HG03025 (cell line): ENCODE measurements at regions not wholly inside any gene's neighbourhood (a gene's known extent, or its start where the extent isn't known, plus 50 kb on each side); places are given as distances from the start of the nearest gene placed in this dataset.
"Not testable (repeated sequence)": the region's sequence is repeated elsewhere in the genome, so short reads cannot be mapped to it uniquely, and the experiment has no call there.

Source experiments
- ATAC-seq: cut with Tn5 transposase; IDR thresholded peaks from one replicate; pipeline ENCODE4 v1.9.1; 2021; ENCODE audit warnings: mild to moderate bottlenecking, moderate library complexity; ENCODE audit not compliant: unreplicated experiment, low FRiP score

DNA sequence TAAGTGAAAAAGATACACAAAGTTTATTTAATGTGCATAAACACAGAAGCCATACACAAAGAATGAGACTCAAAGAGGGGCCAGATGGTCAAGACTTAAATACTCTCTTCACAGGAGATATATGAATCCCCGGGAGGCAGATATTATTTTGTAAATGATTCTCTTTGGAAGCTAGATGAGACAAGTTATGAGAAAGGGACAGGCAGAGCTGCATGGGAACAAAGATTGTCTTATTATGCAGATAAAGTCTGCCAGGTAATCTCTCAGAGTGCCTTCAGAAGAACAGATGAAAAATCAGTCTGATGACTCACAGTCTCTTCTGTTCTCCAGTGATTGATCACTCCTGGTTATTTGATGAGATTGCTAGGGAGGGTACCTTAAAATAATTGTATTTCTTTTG is 89.0 kb downstream of the NAF1 start:
- no peak for ATAC-seq

DNA sequence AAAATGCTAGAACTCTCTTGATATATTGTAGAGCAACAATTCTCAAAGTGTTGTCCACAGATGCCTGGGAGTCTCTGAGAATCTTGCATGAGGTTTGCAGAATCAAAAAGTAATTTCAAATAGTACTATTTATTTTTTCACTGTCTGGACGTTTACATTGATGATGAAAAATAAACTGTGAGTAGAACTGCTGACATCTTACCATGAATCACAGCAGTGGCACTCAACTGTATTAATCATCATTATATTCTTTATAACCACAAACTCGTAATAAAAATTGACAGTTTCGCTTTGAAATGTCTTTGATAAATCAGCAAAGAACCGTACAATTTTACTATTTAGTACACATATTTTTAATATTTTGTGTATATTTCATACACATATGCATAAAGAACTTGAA is 94.5 kb downstream of the NAF1 start:
- ATAC-seq, result no peak

DNA sequence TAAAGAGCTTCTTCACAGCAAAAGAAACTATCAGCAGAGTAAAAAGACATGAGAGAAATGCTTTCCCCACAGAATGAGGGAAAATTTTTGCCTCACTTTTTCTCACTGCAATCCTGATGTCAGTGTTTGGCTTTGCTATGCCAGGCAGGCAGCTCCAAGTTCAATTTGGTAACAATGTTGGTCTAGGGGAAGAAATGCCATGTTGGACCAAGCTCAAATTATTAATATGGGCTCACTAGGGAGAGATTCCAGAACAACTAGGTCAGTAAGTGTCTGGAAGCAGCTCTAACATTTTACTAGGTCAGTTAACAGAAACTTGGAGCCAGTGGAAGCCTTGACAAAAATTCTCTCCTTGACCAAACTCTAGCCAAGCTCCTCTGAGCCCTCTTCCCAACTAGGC is 95.4 kb downstream of the NAF1 start:
- no peak for ATAC-seq

DNA sequence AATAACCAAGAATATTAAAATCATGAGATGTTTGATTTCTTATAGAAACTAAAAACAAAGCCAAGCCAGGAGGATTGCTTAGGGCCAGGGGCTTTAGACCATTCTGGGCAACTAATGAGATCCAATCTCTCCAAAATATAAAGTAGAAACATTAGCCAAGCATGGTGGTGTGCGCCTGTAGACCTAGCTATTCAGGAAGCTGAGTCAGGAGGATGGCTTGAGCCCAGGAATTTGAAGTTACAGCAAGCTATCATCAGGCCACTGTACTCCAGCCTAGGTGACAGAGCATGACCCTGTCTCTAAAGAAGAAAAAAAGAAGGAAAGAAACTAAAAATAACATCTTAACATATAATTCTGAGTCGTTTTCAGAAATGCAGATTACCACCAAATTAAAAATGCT is 96.7 kb downstream of the NAF1 start:
- ATAC-seq, result no peak

DNA sequence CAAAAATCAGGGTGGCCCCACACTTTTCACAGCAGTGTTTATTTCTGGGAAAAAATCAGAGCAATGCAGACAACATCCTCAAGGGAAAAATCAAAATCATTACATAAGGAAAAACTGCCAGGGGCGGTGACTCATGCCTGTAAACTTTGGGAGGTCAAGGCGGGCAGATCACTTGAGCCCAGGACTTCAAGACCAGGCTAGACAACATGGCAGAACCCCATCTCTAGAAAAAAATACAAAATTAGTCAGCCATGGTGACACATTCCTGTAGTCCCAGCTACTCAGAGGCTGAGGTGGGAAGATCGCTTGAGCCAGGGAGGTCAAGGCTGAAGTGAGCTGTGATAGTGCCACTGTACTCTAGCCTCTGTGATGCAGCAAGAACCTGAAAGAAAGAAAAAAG is 102.8 kb downstream of the NAF1 start:
- no peak for ATAC-seq

DNA sequence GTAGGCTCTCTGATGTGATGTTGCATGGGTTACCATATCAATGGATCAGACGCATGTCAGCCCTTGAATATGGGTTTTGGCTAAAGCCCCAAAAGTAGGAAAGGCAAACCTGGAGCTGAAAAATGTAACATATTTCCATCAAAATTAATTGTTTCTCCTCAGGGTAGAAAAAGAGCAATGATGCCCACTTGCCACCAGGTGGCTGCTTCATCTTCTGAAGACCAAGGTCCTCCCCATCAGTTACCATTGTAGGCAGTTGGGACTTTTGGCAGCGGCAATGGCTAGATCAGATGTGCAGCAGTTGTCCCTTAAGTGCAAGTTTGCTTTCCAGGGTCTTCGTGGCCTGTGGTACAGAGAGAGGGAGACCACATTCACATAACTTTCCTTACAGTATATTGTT is 118.2 kb downstream of the NAF1 start:
- no peak for ATAC-seq

DNA sequence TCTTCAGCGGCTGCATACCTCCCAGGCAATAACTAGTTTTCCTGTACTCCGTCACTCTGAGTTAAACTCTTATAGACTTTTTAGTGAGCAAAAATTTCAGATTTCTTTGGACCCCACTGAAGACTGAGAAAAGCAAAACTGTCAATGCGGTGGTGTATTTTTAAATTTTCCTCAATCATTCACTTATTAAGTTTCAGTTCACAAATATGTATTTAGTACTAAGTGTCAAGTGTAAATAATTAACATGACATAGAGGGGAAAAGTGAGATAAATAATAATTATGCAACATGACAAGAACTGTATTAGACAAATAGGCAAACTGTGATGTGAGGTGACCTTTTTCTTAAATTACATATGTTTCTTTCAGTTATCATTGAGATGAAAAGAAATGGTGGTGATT is 124.4 kb downstream of the NAF1 start:
- ATAC-seq, result no peak

DNA sequence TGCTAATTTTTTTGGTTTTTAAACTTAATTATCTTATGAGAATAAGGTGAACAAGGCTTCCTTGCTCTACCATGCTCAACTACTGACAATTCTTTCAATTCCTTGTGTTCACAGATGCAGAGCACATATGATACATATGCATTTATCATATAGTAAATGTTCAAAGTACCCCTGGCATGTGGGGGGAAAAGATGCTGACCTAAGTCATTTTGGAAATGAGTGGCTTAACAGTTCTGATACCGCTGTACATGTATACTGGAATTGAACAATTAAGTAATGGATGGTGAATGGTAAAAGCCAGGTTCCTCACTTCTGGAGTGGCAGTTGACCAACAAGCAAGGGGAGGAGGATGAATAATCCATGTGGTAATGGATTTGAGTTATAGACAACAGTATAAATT is 149.6 kb downstream of the NAF1 start:
- ATAC-seq, result no peak

DNA sequence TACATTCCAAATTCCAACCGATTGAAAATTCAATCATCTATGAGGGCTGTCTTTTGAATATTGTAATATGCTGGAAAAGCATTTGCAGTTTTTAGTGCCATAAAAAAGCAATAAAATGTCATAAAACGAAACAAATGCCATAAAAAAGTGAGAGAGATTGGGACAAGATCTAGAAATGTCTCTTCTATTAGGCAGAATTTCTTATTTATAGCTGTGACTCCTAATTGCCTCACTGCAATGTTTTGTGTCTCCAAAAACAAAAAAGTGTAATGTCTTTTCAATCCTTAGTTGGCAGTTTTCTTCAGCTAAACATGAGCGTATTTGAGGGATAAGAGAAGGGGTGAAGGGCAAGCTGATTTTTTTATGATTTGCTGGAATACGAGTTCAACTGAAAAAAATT is 153.9 kb downstream of the NAF1 start:
- no peak for ATAC-seq

DNA sequence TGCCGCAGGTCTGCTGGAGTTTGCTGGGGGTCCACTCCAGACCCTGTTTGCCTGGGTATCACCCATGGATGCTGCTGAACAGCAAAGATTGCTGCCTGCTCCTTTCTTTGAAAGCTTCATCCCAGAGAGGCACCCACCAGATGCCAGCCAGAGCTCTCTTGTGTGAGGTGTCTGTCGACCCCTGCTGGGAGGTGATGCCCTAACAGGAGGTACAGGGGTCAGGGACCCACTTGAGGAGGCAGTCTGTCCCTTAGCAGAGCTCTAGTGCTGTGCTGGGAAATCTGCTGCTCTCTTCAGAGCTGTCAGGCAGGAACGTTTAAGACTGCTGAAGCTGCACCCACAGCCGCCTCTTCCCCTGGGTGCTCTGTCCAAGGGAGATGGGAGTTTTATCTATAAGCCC is 162.7 kb downstream of the NAF1 start:
- no peak for ATAC-seq

DNA sequence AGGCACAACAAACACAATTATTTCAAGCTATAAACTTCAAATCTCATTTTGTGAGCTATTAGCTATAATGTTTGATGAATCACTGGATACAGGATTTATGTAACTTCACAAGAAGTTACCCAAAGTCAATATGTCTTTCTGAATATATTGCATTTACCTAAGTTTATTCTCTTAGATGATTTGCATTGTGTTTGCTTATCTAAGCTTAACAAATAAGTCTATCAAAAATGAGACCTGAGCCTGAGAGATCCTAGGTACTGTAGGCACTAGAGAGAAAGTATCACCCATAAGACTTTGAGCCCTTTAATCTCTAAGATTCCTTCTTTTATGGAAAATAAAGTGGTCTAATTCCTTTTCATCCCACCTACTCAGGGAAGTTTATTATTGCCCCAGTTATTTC is 178.2 kb downstream of the NAF1 start:
- no peak for ATAC-seq

DNA sequence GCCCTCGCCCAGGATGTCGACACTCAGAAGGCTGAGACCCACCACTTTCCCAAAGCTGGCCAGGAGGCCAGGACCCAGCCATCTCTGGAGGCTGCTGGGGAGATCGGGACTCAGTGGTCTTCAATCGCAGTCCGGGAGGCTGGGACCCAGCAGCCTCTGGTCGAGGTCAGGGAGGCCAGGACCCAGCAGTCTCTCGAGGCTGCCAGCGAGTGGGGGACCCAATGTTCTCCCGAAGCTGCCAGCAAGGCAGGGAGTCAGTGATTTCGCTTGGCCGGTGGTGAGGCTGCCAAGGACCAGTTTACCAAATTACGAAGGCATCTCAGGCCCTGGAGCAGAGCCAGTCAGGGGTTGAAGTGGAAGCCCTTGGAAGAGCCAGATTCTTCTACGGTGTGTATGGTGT is 181.6 kb downstream of the NAF1 start:
- no peak for ATAC-seq

DNA sequence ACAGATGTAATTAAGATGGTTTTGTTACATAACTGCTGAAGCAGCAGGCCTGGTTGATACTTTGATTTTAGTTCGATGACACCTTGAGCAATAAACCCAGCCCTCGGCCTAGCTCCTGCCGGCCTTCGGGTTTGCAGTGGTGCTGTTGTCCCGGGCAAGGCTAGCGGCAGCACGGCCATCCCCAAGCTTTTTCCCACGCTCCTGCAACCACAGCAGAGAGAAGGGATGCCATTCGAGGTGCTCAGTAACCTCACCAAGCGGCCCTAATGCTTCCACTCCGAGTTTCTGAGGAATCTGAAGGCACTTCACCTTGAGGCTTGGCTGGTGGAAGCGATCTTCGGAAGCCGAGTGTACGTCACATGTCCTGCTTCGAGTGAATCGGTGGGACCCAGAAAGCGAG is 182.1 kb downstream of the NAF1 start:
- no peak for ATAC-seq

DNA sequence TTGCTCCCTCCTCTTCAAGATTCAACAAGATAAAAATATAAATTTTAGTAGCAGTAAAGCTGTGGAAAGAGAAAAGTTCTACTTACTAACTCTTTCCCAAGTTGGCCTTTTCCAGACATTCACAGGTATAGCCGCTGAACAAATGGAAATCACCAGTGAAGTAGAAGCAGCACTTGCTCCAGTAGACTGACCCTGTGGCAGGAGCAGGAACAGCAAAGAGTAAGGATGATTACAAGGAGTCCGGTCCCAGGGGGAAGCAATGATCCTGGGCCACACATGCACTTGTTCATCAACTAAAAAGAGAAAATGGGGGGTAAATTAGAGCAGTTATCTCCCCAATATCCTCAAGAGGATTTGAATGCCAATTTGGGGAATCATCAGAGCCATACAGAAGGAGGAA is 184.9 kb downstream of the NAF1 start:
- no peak for ATAC-seq

DNA sequence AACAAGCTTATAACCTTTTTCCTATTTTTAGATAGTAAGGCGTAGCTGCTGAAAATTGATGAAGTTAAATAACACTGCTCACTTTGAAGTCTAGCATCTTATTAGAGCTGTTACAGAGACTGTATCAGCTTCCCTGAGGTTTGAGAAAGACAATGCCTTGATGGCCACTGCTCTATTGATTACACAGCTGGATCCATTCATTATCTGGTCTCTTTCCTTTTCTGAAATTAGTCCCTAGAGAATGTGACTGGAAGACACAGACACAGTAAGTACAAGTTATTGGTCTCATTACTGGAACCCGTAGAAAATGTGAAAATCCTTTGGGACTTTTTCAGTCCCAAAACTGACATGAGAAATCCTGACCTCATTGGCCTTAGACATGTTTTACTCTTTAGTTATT is 188.3 kb downstream of the NAF1 start:
- no peak for ATAC-seq

DNA sequence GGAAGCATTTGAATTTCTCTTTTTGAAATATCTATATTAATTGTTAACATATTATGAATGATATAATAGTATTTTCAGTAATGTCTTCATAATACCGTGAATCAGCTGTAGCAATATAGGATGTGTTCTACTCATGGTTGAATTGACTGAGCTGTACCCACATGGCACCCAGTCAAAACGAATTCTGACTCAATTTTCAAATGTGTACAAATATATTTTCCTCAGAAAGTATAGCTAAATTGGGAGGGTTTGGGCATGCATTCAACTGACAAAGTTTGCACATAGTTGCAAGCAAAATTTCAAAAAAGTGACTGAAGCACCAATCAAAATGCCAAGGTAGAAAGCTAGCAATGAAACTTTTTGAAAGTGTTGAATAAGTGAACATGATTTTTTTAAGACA is 188.9 kb downstream of the NAF1 start:
- no peak for ATAC-seq

DNA sequence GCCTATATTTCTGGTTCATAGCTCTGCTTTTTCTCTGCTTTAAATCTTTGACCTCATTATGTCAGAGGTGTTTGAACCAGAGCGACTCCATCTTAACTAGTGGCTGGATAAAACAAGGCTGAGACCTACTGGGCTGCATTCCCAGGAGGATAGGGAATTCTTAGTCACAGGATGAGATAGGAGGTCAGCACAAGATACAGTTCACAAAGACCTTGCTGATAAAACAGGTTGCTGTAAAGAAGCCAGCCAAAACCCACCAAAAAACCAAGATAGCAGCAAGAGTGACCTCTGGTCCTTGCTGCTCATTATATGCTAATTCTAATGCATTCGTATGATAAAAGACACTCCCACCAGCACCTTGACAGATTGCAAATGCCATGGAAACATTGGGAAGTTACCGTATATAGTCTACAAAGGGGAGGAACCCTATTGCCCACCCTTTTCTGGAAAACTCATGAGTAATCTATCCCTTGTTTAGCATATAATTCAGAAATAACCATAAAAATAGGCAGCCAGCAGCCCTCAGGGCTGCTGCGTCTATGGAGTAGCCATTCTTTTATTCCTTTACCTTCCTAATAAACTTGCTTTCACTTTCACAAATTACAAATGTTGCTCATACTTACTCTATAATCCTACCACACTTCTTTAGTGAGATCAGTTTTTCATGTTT is 193.9 kb downstream of the NAF1 start:
- no peak for ATAC-seq

DNA sequence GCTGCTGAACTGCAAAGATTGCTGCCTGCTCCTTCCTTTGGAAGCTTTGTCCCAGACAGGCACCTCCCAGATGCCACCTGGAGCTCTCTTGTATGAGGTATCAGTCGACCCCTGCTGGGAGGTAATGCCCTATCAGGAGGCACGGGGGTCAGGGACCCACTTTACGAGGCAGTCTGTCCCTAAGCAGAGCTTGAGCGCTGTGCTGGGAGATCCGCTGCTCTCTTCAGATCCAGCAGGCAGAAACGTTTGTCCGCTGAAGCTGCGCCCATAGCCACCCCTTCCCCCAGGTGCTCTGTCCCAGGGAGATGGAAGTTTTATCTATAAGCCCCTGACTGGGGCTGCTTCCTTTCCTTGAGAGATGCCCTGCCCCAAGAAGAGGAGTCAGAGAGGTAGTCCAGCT is 197.5 kb downstream of the NAF1 start:
- no peak for ATAC-seq

DNA sequence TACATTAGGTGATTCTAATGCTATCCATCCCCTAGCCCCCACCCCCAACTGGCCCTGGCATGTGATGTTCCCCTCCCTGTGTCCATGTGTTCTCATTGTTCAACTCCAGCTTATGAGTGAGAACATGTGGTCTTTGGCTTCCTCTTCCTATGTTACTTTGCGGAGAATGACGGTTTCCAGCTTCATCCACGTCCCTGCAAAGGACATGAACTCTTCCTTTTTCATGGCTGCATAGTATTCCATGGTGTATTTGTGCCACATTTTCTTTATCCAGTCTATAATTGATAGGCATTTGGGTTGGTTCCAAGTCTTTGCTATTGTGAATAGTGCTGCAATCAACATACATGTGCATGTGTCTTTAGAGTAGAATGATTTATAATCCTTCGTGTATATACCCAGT is 200.7 kb downstream of the NAF1 start:
- not testable (repeated sequence) for ATAC-seq

DNA sequence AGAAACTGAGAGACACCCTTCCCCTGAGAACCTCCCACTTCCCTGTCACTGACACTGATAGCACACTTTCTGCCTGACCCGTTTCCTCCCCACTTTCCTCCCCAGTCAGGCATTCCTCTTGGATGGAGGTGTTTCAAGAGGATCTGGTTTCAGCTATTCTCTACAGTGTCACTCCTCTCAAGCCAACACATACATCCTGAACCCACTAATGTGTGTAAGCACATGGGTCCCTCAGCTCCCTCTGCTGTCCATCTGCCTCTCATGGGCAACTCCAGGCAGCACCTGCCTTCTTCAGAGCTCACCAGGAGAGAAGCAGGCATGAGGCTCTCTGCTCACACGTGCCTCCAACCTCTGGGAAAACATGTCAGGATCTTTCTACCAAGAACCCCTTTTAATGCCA is 207.6 kb downstream of the NAF1 start:
- no peak for ATAC-seq

DNA sequence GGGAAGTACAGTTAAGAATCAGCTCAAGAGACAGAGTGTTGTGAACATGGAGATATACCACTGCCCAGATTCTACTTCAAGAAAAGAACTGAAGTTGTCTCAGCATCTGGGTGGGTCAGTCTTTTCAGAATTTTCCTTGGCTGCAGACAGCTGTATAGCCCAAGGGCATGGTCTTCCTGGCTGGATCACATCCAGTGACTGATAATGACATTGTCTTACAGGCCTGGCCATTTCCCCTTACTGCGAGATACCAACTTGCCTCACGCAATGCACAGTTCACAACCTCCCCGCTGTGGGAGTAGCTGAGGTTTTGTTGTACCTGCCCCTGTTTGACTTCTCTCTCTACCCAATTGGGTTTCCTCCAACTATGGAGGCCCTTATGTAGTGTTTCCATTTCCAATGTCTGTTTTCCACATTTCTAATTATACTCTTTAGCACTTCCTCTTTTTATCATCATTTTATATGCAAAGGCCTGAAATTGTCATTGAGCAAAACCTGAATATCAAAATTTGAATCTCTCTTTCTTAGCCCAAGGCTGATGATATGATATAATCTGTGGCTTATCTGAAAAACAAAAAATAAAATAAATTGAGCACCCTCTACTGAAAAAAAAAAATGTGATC is 209.1 kb downstream of the NAF1 start:
- ATAC-seq, result no peak

DNA sequence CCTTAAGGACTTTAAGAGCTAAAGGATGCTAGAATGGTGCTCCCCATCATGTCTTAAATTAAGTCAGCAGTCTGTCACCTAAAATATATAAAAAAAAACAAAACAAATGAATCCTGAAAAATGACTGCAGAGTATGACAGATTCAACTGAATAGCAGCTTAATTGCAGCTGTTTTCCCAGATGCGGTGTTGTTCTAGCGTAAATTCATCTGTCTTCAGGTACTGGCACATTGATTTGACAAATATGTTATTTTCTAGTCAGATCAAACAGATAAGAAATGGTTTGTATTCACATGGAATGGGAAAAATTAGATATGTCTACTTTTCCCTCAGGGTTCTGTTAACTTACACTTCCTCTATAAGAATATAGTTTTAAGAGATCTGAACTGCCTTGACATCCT is 211.7 kb downstream of the NAF1 start:
- no peak for ATAC-seq

DNA sequence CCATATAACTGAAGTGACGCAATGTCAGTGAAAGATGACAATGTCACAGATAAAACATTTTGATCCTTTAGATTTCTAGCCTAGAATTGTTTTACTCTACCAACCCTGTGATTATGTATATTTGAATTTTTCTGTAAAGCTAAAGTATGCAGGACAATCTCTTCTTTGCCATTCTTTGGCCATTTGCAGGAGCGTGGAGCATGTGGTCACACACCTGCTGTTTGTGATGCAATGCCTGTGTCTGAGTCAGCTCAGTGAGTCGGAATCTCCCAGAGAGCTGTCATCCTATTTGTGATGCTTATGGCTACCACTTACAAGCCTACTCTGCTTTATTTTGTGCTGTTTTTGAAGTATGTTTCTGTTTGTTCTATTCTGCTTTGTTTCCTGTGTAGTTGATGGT is 214.5 kb downstream of the NAF1 start:
- no peak for ATAC-seq
